Progenitor cell of endocrine pancreas (in vitro differentiated cells): ENCODE measurements at regions not wholly inside any gene's neighbourhood (a gene's known extent, or its start where the extent isn't known, plus 50 kb on each side); places are given as distances from the start of the nearest gene placed in this dataset.

Experiments
- DNase-seq: peaks from one replicate; pipeline ENCODE4 v3.0.0; 2021; ENCODE audit warnings: low spot score; ENCODE audit not compliant: unreplicated experiment
- H3K27ac Mint-ChIP-seq: 2 replicates; pipeline ENCODE4 v1.8.0; 2021; ENCODE audit warnings: mild to moderate bottlenecking, moderate library complexity, mixed read lengths
- H3K27me3 Mint-ChIP-seq: 2 replicates; pipeline ENCODE4 v1.8.0; 2021; ENCODE audit warnings: mixed read lengths
- H3K36me3 Mint-ChIP-seq: 2 replicates; pipeline ENCODE4 v1.8.0; 2022; ENCODE audit warnings: mixed read lengths; ENCODE audit not compliant: insufficient read depth
- H3K4me1 Mint-ChIP-seq: 2 replicates; pipeline ENCODE4 v1.8.0; 2021; ENCODE audit warnings: low read depth, mixed read lengths
- H3K4me3 Mint-ChIP-seq: 2 replicates; pipeline ENCODE4 v1.8.0; 2021; ENCODE audit warnings: low read depth, mild to moderate bottlenecking, moderate library complexity, mixed read lengths
- H3K9me3 Mint-ChIP-seq: 2 replicates; pipeline ENCODE4 v1.8.0; 2021; ENCODE audit warnings: low read depth, mixed read lengths
- TF ChIP-seq, protein P1 (sequence below): fragments of 200-600 bp; sonication (generic); IDR thresholded peaks from one replicate; pipeline ENCODE4 v1.5.0; 2021; ENCODE audit warnings: antibody characterized with exemption, mild to moderate bottlenecking; ENCODE audit not compliant: unreplicated experiment

DNA sequence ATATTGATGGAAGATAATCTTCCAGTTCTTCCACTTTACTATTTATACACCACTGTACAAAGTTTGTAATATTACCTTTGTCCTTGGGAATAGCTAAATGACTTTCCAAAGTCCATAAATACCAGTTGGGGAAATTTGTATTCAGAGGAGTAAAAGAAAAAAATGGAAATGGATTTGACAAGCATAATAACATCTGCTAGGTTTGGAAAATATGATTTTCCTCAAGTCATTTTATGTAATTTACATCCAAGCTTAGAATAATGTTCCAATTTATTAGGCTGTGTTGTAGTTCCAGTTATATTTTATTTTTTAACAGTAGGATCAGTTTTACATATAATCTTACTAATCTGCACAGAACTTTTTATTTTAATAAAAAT, 563.0 kb upstream of the PKDCC start:
- DNase-seq, result no peak
- Mint-ChIP-seq H3K4me3 (no peak overlapping the region), H3K36me3 (no peaks in the 10 kb centered on the region), H3K9me3 (no peaks in the 10 kb centered on the region), H3K27me3 (no peaks in the 10 kb centered on the region), H3K27ac (no peak overlapping the region), H3K4me1 (no peaks in the 10 kb centered on the region)
- TF ChIP-seq, protein P1, sequence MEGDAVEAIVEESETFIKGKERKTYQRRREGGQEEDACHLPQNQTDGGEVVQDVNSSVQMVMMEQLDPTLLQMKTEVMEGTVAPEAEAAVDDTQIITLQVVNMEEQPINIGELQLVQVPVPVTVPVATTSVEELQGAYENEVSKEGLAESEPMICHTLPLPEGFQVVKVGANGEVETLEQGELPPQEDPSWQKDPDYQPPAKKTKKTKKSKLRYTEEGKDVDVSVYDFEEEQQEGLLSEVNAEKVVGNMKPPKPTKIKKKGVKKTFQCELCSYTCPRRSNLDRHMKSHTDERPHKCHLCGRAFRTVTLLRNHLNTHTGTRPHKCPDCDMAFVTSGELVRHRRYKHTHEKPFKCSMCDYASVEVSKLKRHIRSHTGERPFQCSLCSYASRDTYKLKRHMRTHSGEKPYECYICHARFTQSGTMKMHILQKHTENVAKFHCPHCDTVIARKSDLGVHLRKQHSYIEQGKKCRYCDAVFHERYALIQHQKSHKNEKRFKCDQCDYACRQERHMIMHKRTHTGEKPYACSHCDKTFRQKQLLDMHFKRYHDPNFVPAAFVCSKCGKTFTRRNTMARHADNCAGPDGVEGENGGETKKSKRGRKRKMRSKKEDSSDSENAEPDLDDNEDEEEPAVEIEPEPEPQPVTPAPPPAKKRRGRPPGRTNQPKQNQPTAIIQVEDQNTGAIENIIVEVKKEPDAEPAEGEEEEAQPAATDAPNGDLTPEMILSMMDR, result no peak

DNA sequence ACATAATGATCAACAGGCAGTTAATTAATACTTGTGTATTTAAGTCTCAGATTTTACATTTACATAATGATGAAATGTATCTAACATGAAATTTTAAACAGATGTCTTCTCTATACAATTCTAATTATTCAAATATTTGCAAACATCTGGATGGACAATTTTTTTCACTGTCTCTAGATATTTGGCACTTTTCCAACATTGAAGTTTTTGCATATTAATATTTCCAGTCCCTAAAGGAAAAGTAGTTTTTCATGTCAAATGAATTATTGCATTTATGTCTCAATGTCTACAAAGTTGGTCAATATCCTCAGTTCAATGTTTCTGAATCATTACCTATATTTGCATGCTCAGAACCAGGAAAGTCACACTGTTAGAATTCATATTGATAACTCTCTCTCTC, 560.9 kb upstream of the PKDCC start:
- TF ChIP-seq, protein P1, result no peak
- peaks cover 4% of the 10 kb centered on the region for H3K9me3 Mint-ChIP-seq
- no peak overlapping the region for H3K4me3 Mint-ChIP-seq
- no peaks in the 10 kb centered on the region for H3K27me3 Mint-ChIP-seq
- no peaks in the 10 kb centered on the region for H3K36me3 Mint-ChIP-seq
- H3K4me1 Mint-ChIP-seq, result no peaks in the 10 kb centered on the region
- no peak for DNase-seq
- no peak overlapping the region for H3K27ac Mint-ChIP-seq

DNA sequence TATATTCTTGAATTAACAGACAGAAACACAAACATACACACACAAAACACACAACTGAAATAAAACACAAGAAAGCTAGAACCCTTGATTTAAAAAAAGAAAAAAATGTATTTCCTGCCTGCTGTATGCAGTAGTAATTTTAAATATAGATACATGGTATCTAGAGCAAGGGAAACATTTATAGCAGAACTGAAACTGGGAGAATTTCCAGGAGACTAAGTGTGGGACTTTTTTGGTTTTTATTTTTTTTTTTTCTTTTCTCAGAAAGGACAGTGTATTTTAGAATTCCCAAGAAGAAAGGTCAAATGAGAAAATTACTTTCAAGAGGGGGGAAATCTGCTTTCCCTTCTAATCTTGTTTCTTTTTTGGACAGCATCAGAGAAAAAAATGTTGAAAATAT, 558.9 kb upstream of the PKDCC start:
- Mint-ChIP-seq H3K4me3 (no peak overlapping the region), H3K36me3 (no peaks in the 10 kb centered on the region), H3K4me1 (no peaks in the 10 kb centered on the region), H3K27me3 (no peaks in the 10 kb centered on the region), H3K9me3 (peaks cover 4% of the 10 kb centered on the region), H3K27ac (no peak overlapping the region)
- no peak for DNase-seq
- TF ChIP-seq, protein P1, result no peak

DNA sequence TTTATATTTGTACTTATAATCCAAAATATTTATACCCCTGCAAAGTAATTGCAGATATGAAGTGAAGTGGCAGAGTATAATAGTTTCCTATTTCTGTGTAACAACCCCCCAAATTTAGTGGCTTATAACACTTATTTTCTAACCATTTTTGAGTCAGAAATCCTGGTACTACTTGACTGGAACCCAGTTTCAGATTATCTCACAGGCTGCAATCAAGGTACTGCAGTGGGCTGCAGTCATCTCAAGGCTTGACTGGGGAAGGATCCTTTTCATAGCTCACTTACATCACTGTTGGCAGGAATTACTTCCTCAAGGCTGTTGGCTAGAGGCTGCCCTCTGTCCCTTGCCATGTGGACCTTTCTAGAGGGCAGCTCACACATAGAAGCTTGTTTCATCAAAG, 558.2 kb upstream of the PKDCC start:
- H3K4me1 Mint-ChIP-seq, result no peaks in the 10 kb centered on the region
- no peak overlapping the region for H3K4me3 Mint-ChIP-seq
- no peak overlapping the region for H3K27ac Mint-ChIP-seq
- H3K9me3 Mint-ChIP-seq, result peaks cover 10% of the 10 kb centered on the region
- no peak for DNase-seq
- no peaks in the 10 kb centered on the region for H3K27me3 Mint-ChIP-seq
- TF ChIP-seq, protein P1, result no peak
- H3K36me3 Mint-ChIP-seq, result no peaks in the 10 kb centered on the region

DNA sequence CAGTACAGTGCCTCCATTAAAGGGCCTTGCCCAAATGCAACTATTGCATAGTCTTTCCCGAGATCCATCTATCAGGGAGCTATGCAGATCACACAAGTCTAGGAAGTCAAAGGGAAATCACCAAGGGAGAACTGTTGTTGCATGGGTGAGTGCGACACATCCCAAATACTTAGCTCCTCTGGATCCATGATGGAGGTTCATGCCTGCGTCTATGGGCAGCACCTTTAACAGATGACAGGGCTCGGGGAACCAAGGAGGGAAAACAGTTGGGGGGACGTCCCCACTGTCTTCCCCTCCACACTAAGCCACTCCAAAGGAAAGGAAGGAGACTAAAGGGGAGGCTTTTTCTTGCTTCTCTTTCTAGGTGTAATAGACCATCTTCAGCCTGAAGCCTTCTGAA, 552.8 kb upstream of the PKDCC start:
- H3K27me3 Mint-ChIP-seq, result no peaks in the 10 kb centered on the region
- H3K4me1 Mint-ChIP-seq, result no peaks in the 10 kb centered on the region
- H3K4me3 Mint-ChIP-seq, result no peak overlapping the region
- DNase-seq, result no peak
- peaks cover 3% of the 10 kb centered on the region for H3K36me3 Mint-ChIP-seq
- peaks cover 40% of the 10 kb centered on the region for H3K9me3 Mint-ChIP-seq
- TF ChIP-seq, protein P1, result no peak
- no peak overlapping the region for H3K27ac Mint-ChIP-seq
